ENCODE measurements at regions not wholly inside any gene's neighbourhood (a gene's known extent, or its start where the extent isn't known, plus 50 kb on each side); places are given as distances from the start of the nearest gene placed in this dataset.
A peak's percentile ranks its signal among the peaks of the same experiment; 100 is the strongest.

DNA sequence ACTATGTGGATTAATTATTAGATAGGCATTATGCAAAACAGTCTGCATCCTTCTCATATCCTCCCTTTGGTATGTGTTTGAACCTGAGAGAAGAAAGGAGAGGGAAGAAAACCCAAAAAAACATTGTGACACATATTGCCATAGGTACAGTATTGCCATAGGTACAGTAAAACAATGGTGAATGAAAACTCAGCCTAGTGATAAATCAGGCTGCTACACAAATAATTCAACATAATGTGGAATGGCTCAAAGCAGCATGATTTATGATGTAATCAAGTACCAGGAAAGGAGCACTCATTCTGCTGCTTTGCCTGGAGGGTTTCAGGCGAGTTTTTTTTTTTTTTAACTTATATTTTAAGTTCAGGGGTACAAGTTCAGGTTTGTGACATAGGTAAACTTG is 213.9 kb upstream of the LYPLAL1 start:
- intact Hi-C loops (cut with micrococcal nuclease; ENCODE audit: unreplicated experiment): no loop called here
- CTCF ChIA-PET: no interaction called here
- Mint-ChIP-seq H3K27ac (ENCODE audit: unreplicated experiment) (peak overlapping the region; percentile 21), H3K4me3 (ENCODE audit: low read depth, unreplicated experiment) (no peak overlapping the region), H3K36me3 (ENCODE audit: insufficient read depth, unreplicated experiment) (no peaks in the 10 kb centered on the region), H3K4me1 (ENCODE audit: low read depth, unreplicated experiment) (no peaks in the 10 kb centered on the region), H3K27me3 (ENCODE audit: unreplicated experiment) (no peaks in the 10 kb centered on the region), H3K9me3 (ENCODE audit: low read depth, unreplicated experiment) (peaks cover 3% of the 10 kb centered on the region)
- TF ChIP-seq, protein P1, sequence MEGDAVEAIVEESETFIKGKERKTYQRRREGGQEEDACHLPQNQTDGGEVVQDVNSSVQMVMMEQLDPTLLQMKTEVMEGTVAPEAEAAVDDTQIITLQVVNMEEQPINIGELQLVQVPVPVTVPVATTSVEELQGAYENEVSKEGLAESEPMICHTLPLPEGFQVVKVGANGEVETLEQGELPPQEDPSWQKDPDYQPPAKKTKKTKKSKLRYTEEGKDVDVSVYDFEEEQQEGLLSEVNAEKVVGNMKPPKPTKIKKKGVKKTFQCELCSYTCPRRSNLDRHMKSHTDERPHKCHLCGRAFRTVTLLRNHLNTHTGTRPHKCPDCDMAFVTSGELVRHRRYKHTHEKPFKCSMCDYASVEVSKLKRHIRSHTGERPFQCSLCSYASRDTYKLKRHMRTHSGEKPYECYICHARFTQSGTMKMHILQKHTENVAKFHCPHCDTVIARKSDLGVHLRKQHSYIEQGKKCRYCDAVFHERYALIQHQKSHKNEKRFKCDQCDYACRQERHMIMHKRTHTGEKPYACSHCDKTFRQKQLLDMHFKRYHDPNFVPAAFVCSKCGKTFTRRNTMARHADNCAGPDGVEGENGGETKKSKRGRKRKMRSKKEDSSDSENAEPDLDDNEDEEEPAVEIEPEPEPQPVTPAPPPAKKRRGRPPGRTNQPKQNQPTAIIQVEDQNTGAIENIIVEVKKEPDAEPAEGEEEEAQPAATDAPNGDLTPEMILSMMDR (IDR thresholded peaks at IDR 0.05; ENCODE audit: unreplicated experiment): no peak
- no TSS peak for BruUV-seq (replicated peaks)
- no peak for DNase-seq

DNA sequence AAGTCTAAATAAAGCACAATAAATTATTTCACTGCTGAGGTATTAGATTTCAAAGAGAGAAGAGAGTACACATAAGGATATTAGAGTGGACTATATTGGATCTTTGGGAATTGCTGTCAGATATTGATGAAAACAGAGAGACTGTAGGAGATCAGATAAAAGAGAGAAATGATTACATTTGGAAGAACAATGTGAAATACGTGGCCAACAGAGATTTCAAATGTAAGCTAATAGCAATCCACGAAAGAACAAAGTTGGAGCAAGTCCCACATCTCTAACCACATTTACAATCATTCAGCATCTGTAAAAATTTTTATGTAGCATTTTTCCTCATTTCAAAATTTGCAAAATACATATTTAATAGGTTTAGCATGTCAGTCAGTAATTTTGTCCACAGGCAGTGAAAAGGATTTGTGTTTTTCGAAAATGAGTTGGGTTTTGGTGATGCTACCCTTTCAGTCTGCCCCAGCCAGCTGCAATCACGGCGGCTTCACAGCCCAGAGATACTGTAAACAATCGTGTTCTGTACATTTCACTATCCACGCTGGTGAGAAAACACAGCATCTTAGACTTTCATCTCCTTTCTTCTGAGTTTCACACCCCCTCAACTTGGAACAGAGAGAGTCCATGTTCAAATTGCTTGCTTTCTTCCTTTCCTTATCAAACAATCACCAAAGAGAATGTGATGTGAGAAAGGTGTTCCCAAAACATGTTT is 209.1 kb upstream of the LYPLAL1 start:
- Mint-ChIP-seq H3K4me3 (ENCODE audit: low read depth, unreplicated experiment) (no peak overlapping the region), H3K36me3 (ENCODE audit: insufficient read depth, unreplicated experiment) (no peaks in the 10 kb centered on the region), H3K27me3 (ENCODE audit: unreplicated experiment) (no peaks in the 10 kb centered on the region), H3K9me3 (ENCODE audit: low read depth, unreplicated experiment) (peaks cover 3% of the 10 kb centered on the region), H3K4me1 (ENCODE audit: low read depth, unreplicated experiment) (no peaks in the 10 kb centered on the region), H3K27ac (ENCODE audit: unreplicated experiment) (no peak overlapping the region)
- no TSS peak for BruUV-seq (replicated peaks)
- CTCF ChIA-PET: no interaction called here
- TF ChIP-seq, protein P1 (IDR thresholded peaks at IDR 0.05; ENCODE audit: unreplicated experiment): no peak
- intact Hi-C loops (cut with micrococcal nuclease; ENCODE audit: unreplicated experiment): no loop called here
- DNase-seq: no peak

DNA sequence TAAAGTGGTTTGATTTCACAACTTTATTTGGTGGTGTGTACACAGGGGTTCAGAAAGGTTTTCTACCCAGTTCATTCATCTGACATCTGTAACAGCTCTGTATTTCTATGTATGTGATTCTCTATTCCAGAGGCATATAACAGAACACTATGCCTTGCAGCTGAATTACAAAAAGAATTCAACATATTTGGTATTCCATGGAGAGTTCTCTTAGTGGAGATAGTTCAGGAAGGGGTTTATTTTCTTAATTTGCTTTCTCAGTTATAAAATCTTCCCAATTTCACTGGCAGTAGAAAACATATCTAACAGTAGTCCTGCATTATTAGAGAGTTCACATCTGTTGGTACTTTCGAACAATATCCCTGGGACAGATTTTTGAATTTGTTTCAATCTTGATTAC is 207.9 kb upstream of the LYPLAL1 start:
- Mint-ChIP-seq H3K4me3 (ENCODE audit: low read depth, unreplicated experiment) (no peak overlapping the region), H3K9me3 (ENCODE audit: low read depth, unreplicated experiment) (no peaks in the 10 kb centered on the region), H3K27ac (ENCODE audit: unreplicated experiment) (no peak overlapping the region), H3K36me3 (ENCODE audit: insufficient read depth, unreplicated experiment) (no peaks in the 10 kb centered on the region), H3K27me3 (ENCODE audit: unreplicated experiment) (no peaks in the 10 kb centered on the region), H3K4me1 (ENCODE audit: low read depth, unreplicated experiment) (no peaks in the 10 kb centered on the region)
- no TSS peak for BruUV-seq (replicated peaks)
- TF ChIP-seq, protein P1 (IDR thresholded peaks at IDR 0.05; ENCODE audit: unreplicated experiment): no peak
- CTCF ChIA-PET: no interaction called here
- intact Hi-C loops (cut with micrococcal nuclease; ENCODE audit: unreplicated experiment): no loop called here
- DNase-seq: no peak

DNA sequence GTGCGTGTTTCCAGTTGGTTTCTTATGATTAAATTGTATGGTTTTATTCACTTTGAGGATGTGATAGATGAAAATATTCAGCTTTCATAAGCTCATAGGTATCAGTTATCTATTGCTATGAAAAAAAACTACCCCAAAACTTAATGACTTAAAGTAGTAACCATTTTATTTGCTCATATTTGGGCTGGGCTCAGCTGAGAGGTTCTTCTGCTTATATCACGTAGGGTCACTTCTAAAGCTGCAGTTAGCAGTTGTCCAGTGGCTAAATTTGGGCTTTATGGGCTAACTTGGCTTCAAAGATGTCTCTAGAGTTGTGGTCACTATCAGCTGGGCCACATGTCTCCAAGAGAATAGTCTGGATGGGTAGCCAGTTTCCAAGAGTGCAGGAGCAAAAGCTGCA is 206.4 kb upstream of the LYPLAL1 start:
- no peak for DNase-seq
- CTCF ChIA-PET: interaction anchor here (0.5 to 0.7 kb wide), 2 partner anchors 19 to 520 kb away, joined by 3 read pairs; no protein-coding TSS in a partner anchor
- H3K27ac Mint-ChIP-seq (ENCODE audit: unreplicated experiment): no peak overlapping the region
- no peaks in the 10 kb centered on the region for H3K4me1 Mint-ChIP-seq (ENCODE audit: low read depth, unreplicated experiment)
- H3K4me3 Mint-ChIP-seq (ENCODE audit: low read depth, unreplicated experiment): no peak overlapping the region
- H3K36me3 Mint-ChIP-seq (ENCODE audit: insufficient read depth, unreplicated experiment): no peaks in the 10 kb centered on the region
- intact Hi-C loops (cut with micrococcal nuclease; ENCODE audit: unreplicated experiment): no loop called here
- H3K27me3 Mint-ChIP-seq (ENCODE audit: unreplicated experiment): no peaks in the 10 kb centered on the region
- peaks cover 3% of the 10 kb centered on the region for H3K9me3 Mint-ChIP-seq (ENCODE audit: low read depth, unreplicated experiment)
- no TSS peak for BruUV-seq (replicated peaks)
- TF ChIP-seq, protein P1 (IDR thresholded peaks at IDR 0.05; ENCODE audit: unreplicated experiment): no peak
